ENCODE measurements at regions not wholly inside any gene's neighbourhood (a gene's known extent, or its start where the extent isn't known, plus 50 kb on each side); places are given as distances from the start of the nearest gene placed in this dataset.

DNA sequence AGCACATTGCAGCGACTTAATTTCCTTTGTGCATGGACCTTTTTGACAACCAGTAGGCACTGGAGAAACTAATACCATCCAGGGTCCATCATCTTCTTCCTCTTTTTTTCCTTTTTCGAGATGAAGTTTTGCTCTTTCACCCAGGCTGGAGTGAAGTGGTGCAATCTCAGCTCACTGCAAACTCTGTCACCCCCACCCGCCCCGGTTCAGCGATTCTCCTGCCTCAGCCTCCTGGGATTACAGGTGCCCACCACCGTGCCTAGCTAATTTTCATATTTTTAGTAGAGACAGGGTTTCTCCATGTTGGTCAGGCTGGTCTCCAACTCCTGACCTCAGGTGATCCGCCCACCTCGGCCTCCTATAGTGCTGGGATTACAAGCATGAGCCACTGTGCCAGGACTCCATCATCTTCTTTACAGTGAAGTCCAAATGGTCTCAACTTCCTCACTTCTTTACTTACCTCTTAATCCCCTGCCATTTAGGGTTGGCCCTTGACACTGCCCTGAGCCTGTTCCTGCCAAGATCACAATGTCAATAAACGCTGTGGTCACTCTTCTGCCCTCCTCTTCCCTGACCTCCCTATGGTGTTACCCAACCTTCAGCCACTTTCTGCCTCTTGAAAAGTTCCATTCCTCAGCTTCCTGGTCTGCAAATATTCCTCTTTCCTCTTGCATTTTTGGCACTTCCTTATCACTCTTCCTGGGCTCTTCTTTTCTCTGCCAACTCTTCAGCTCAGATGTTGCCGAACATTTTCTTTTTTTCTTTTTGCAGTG, 119.8 kb upstream of the SLC34A2 start:
- Histone ChIP-seq H3K36me3 (no peaks in the 10 kb centered on the region), H3K27me3 (no peaks in the 10 kb centered on the region), H3K27ac (no peak overlapping the region), H3K4me1 (ENCODE audit: low read depth) (no peaks in the 10 kb centered on the region), H3K4me3 (no peak overlapping the region), H3K9me3 (ENCODE audit: low read depth) (no peaks in the 10 kb centered on the region)
- DNase-seq (ENCODE audit: low read depth in 1 of 2, low spot score in 1 of 2) = peak in 1 of 2 donors; percentile 76
- TF ChIP-seq, protein P1, sequence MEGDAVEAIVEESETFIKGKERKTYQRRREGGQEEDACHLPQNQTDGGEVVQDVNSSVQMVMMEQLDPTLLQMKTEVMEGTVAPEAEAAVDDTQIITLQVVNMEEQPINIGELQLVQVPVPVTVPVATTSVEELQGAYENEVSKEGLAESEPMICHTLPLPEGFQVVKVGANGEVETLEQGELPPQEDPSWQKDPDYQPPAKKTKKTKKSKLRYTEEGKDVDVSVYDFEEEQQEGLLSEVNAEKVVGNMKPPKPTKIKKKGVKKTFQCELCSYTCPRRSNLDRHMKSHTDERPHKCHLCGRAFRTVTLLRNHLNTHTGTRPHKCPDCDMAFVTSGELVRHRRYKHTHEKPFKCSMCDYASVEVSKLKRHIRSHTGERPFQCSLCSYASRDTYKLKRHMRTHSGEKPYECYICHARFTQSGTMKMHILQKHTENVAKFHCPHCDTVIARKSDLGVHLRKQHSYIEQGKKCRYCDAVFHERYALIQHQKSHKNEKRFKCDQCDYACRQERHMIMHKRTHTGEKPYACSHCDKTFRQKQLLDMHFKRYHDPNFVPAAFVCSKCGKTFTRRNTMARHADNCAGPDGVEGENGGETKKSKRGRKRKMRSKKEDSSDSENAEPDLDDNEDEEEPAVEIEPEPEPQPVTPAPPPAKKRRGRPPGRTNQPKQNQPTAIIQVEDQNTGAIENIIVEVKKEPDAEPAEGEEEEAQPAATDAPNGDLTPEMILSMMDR (IDR thresholded peaks at IDR 0.05; ENCODE audit: low read depth, low read length) = no peak

DNA sequence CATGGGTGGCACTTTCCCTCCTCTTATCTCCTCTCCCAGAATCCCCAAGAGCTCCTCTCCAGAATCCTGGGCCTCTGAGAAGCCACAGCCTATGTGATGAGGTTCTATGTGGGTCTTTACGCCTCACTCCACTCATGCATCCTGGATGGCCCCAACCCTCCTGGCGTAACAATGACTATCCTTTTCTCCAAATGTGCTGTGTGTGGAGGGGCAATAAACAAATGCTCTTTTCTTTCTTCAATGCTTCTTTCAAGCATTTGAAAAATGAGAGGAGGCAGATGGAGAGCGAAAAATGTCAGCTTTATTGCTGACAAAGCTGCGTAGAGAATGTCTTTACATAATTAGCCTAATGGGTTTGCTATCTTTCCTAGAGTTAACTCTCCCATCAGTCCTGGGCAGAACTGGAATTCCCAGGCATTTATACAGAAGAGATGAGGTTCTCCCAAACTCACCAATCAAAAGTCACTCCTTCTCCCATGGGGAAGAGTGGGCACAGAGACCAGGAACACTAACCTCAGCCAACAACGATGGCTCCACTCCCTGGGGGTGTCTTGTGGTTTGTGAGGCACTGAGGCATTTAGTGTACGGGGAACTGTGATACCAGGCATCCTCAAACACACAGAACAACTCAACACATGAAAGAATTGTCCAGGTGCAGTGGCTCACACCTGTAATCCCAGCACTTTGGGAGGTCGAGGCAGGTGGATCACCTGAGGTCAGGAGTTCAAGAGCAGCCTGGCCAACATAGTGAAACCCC, 118.9 kb upstream of the SLC34A2 start:
- H3K27ac ChIP-seq = no peak overlapping the region
- TF ChIP-seq, protein P1 (IDR thresholded peaks at IDR 0.05; ENCODE audit: low read depth, low read length) = no peak
- no peaks in the 10 kb centered on the region for H3K36me3 ChIP-seq
- no peak overlapping the region for H3K4me3 ChIP-seq
- no peaks in the 10 kb centered on the region for H3K9me3 ChIP-seq (ENCODE audit: low read depth)
- no peaks in the 10 kb centered on the region for H3K4me1 ChIP-seq (ENCODE audit: low read depth)
- no peak for DNase-seq (ENCODE audit: low read depth in 1 of 2, low spot score in 1 of 2)
- no peaks in the 10 kb centered on the region for H3K27me3 ChIP-seq

DNA sequence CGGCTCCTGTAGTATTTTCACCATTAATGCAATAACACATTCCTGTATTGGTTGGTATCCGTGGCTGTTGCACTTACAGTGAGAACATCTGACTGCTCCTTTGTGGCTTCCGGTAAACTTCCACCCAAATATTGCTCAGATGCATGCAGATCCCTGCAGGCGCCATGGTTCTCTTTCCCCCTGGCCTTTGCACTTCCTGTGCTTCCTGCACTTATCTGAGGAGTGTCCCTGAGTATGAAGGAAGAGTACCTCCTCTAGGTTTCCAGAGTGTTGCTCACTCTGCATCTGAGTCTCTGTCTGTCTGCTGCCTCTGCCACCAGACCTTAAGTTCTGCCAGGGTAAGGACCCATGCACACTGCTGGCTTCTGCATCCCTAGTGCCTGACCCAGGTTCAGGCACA, 117.2 kb upstream of the SLC34A2 start:
- Histone ChIP-seq H3K27ac (no peak overlapping the region), H3K9me3 (ENCODE audit: low read depth) (no peaks in the 10 kb centered on the region), H3K27me3 (no peaks in the 10 kb centered on the region), H3K4me3 (no peak overlapping the region), H3K36me3 (no peaks in the 10 kb centered on the region), H3K4me1 (ENCODE audit: low read depth) (no peaks in the 10 kb centered on the region)
- TF ChIP-seq, protein P1 (IDR thresholded peaks at IDR 0.05; ENCODE audit: low read depth, low read length) = no peak
- DNase-seq (ENCODE audit: low read depth in 1 of 2, low spot score in 1 of 2) = no peak

DNA sequence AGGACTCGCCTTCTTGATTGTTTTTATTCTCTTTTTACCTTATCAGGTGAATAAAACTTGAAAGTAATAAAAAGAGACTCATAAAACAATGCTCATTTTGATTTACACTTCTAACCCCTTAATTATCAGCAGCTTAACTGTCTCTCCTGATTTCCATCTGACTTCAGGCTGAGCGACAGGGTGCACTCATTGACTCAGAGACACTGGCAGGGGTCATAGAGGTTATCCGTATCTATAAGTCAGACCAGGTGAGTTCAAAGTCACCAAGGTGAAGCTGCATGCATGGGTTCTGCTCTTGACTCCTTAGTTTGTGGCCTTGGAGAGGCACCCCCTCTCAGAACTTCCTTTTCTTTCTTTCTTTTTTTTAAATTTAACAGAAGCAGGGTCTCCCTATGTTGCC, 116.4 kb upstream of the SLC34A2 start:
- no peak for DNase-seq (ENCODE audit: low read depth in 1 of 2, low spot score in 1 of 2)
- no peaks in the 10 kb centered on the region for H3K27me3 ChIP-seq
- H3K4me1 ChIP-seq (ENCODE audit: low read depth) = no peaks in the 10 kb centered on the region
- H3K27ac ChIP-seq = no peak overlapping the region
- no peak overlapping the region for H3K4me3 ChIP-seq
- no peaks in the 10 kb centered on the region for H3K9me3 ChIP-seq (ENCODE audit: low read depth)
- TF ChIP-seq, protein P1 (IDR thresholded peaks at IDR 0.05; ENCODE audit: low read depth, low read length) = no peak
- H3K36me3 ChIP-seq = no peaks in the 10 kb centered on the region

DNA sequence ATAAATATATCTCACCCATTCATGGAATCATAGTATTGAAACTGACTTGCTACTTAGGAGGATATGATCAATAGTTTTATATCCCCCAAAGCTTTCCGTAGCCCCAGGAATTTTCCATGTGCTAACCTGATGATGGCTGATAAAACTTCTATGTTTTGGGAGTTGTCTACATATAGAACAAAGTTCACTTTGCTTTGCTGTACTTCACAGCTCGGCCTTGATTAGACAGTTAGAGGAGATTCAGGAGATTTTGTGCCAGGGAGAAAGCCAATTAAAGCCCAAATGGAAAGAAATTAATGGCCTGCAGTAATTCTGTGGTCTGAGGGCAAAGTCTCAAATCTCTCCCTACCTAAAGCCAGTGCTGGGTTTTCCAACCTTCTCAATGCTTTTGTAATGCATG, 114.9 kb upstream of the SLC34A2 start:
- no peaks in the 10 kb centered on the region for H3K4me1 ChIP-seq (ENCODE audit: low read depth)
- H3K27ac ChIP-seq = no peak overlapping the region
- no peak overlapping the region for H3K4me3 ChIP-seq
- H3K27me3 ChIP-seq = no peaks in the 10 kb centered on the region
- H3K9me3 ChIP-seq (ENCODE audit: low read depth) = no peaks in the 10 kb centered on the region
- TF ChIP-seq, protein P1 (IDR thresholded peaks at IDR 0.05; ENCODE audit: low read depth, low read length) = no peak
- H3K36me3 ChIP-seq = no peaks in the 10 kb centered on the region
- DNase-seq (ENCODE audit: low read depth in 1 of 2, low spot score in 1 of 2) = no peak

All from cardiac muscle cell (in vitro differentiated cells and primary cell).